HG02798 (cell line): ENCODE measurements at regions not wholly inside any gene's neighbourhood (a gene's known extent, or its start where the extent isn't known, plus 50 kb on each side); places are given as distances from the start of the nearest gene placed in this dataset.

Experiments used
- ATAC-seq: cut with Tn5 transposase; IDR thresholded peaks from one replicate; pipeline ENCODE4 v1.9.1; 2021; ENCODE audit warnings: mild to moderate bottlenecking; ENCODE audit not compliant: unreplicated experiment, poor library complexity

GRCh38 chr1:82597141-82597540 is 796.4 kb downstream of the ADGRL2 start:
- ATAC-seq: no peak

- ATAC-seq: no peak
Observed at GRCh38 chr1:82593561-82593960, 792.8 kb downstream of the ADGRL2 start.

GRCh38 chr1:82589588-82589987 is 788.9 kb downstream of the ADGRL2 start:
- no peak for ATAC-seq

- no peak for ATAC-seq
Observed at GRCh38 chr1:82587371-82587770, 786.6 kb downstream of the ADGRL2 start.

GRCh38 chr1:82586473-82586872 is 785.7 kb downstream of the ADGRL2 start:
- no peak for ATAC-seq

GRCh38 chr1:82582347-82582746 is 781.6 kb downstream of the ADGRL2 start:
- ATAC-seq: no peak

- ATAC-seq: no peak
Observed at GRCh38 chr1:82578086-82578726, 777.5 kb downstream of the ADGRL2 start.

GRCh38 chr1:82567348-82567747 is 766.6 kb downstream of the ADGRL2 start:
- no peak for ATAC-seq

GRCh38 chr1:82565546-82565945 is 764.8 kb downstream of the ADGRL2 start:
- ATAC-seq: no peak

- ATAC-seq: no peak
Observed at GRCh38 chr1:82565146-82565545, 764.4 kb downstream of the ADGRL2 start.

GRCh38 chr1:82564333-82564732 is 763.6 kb downstream of the ADGRL2 start:
- no peak for ATAC-seq

- ATAC-seq: no peak
Observed at GRCh38 chr1:82562448-82562847, 761.7 kb downstream of the ADGRL2 start.

- ATAC-seq: no peak
Observed at GRCh38 chr1:82560566-82560965, 759.8 kb downstream of the ADGRL2 start.

- ATAC-seq: no peak
Observed at GRCh38 chr1:82555501-82555900, 754.8 kb downstream of the ADGRL2 start.

- no peak for ATAC-seq
Observed at GRCh38 chr1:82549841-82550240, 749.1 kb downstream of the ADGRL2 start.

GRCh38 chr1:82542766-82543165 is 742.0 kb downstream of the ADGRL2 start:
- no peak for ATAC-seq

GRCh38 chr1:82542141-82542540 is 741.4 kb downstream of the ADGRL2 start:
- no peak for ATAC-seq

- no peak for ATAC-seq
Observed at GRCh38 chr1:82540006-82540405, 739.3 kb downstream of the ADGRL2 start.

- no peak for ATAC-seq
Observed at GRCh38 chr1:82538876-82539275, 738.1 kb downstream of the ADGRL2 start.

- no peak for ATAC-seq
Observed at GRCh38 chr1:82534996-82535395, 734.3 kb downstream of the ADGRL2 start.

- ATAC-seq: no peak
Observed at GRCh38 chr1:82525378-82525777, 724.6 kb downstream of the ADGRL2 start.

- no peak for ATAC-seq
Observed at GRCh38 chr1:82520611-82521010, 719.9 kb downstream of the ADGRL2 start.

GRCh38 chr1:82517586-82517985 is 716.9 kb downstream of the ADGRL2 start:
- no peak for ATAC-seq
